PC-3 (cell line): ENCODE measurements at regions not wholly inside any gene's neighbourhood (a gene's known extent, or its start where the extent isn't known, plus 50 kb on each side); places are given as distances from the start of the nearest gene placed in this dataset.

Experiments used
- ATAC-seq: fragments of 200-7000 bp; cut with Tn5 transposase; 2 replicates; pipeline ENCODE4 v1.9.1; 2020; ENCODE audit warnings: mild to moderate bottlenecking, moderate library complexity
- BruUV-seq: library from RNA; stranded (reverse); fragments of 400-500 nt; replicated peaks from 2 replicates; lab custom pipeline; 2021; lab: Mats Ljungman, UMichigan
- CTCF ChIA-PET: fragments of 300-600 bp; sonication (Branson Sonifier 250); formaldehyde crosslinking; loops from one replicate; lab custom pipeline; 2022; ENCODE audit warnings: antibody characterized with exemption; lab: Charles Lee
- POLR2A ChIA-PET: fragments of 300-600 bp; sonication (Branson Sonifier 250); formaldehyde crosslinking; loops from one replicate; lab custom pipeline; 2022; ENCODE audit warnings: antibody characterized with exemption; ENCODE audit not compliant: unreplicated experiment; lab: Charles Lee
- DNase-seq: peaks from one replicate; pipeline ENCODE4 v3.0.0-alpha.2; 2015
- H2AFZ ChIP-seq: fragments of 300-600 bp; sonication (generic); 2 replicates; pipeline ENCODE4 v1.6.0; 2016; ENCODE audit warnings: antibody characterized with exemption, low read length
- H3F3A ChIP-seq: fragments of 300-600 bp; sonication (generic); one replicate; pipeline ENCODE4 v1.6.0; 2017; ENCODE audit warnings: antibody characterized with exemption, low read length, control low read depth, mild to moderate bottlenecking; ENCODE audit not compliant: unreplicated experiment
- H3K27ac ChIP-seq: fragments of 300-600 bp; sonication (generic); 2 replicates; pipeline ENCODE4 v1.5.1; 2016; ENCODE audit warnings: mild to moderate bottlenecking, low read length
- H3K27me3 ChIP-seq: fragments of 300-600 bp; sonication (generic); 2 replicates; pipeline ENCODE4 v1.6.1; 2016; ENCODE audit warnings: low read length, mixed read lengths
- H3K36me3 ChIP-seq: fragments of 300-600 bp; sonication (generic); 2 replicates; pipeline ENCODE4 v1.6.1; 2016; ENCODE audit warnings: low read depth, mixed run types, low read length, mixed read lengths
- H3K4me1 ChIP-seq: fragments of 300-600 bp; sonication (generic); 2 replicates; pipeline ENCODE4 v1.5.1; 2016; ENCODE audit warnings: low read length; ENCODE audit not compliant: insufficient read depth
- H3K4me2 ChIP-seq: fragments of 300-600 bp; sonication (generic); 2 replicates; pipeline ENCODE4 v1.6.0; 2016; ENCODE audit warnings: low read length
- H3K4me3 ChIP-seq: fragments of 300-600 bp; sonication (generic); 2 replicates; pipeline ENCODE4 v1.5.1; 2016; ENCODE audit warnings: mild to moderate bottlenecking, low read length, mixed read lengths
- H3K79me2 ChIP-seq: fragments of 300-600 bp; sonication (generic); 2 replicates; pipeline ENCODE4 v1.6.1; 2017; ENCODE audit warnings: low read length, mixed read lengths
- H3K9ac ChIP-seq: fragments of 300-600 bp; sonication (generic); 2 replicates; pipeline ENCODE4 v1.6.0; 2016; ENCODE audit warnings: mild to moderate bottlenecking, low read length
- H3K9me2 ChIP-seq: fragments of 300-600 bp; sonication (generic); replicated peaks from 2 replicates; pipeline ENCODE4 v1.6.1; 2016; ENCODE audit warnings: mixed run types, low read length, mixed read lengths
- H3K9me3 ChIP-seq: fragments of 300-600 bp; sonication (generic); 2 replicates; pipeline ENCODE4 v1.6.1; 2016; ENCODE audit warnings: low read length, mixed read lengths
- H4K20me1 ChIP-seq: fragments of 300-600 bp; sonication (generic); 2 replicates; pipeline ENCODE4 v1.6.1; 2016; ENCODE audit warnings: low read length, mixed read lengths
- EZH2 ChIP-seq: fragments of 300-600 bp; sonication (generic); IDR thresholded peaks from one replicate; pipeline ENCODE4 v1.6.1; 2017; ENCODE audit warnings: antibody characterized with exemption, mild to moderate bottlenecking, low read length; ENCODE audit not compliant: unreplicated experiment
- EZH2phosphoT487 ChIP-seq: fragments of 300-600 bp; sonication (generic); IDR thresholded peaks from 2 replicates; pipeline ENCODE4 v1.6.1; 2018; ENCODE audit warnings: mild to moderate bottlenecking, antibody characterized with exemption, low read length, borderline replicate concordance
- intact Hi-C: fragments of 100-400 bp; cut with micrococcal nuclease; formaldehyde crosslinking; loops from 2 replicates; pipeline ENCODE4 v1.9.0; 2023
- TF ChIP-seq, protein P1 (sequence below): fragments of 300-600 bp; sonication (generic); conservative IDR thresholded peaks from 2 replicates; pipeline ENCODE4 v1.5.1; 2017; ENCODE audit warnings: antibody characterized with exemption, low read depth, mild to moderate bottlenecking, low read length

- no peak for DNase-seq
- no TSS peak for BruUV-seq
- ChIA-PET CTCF (no interaction called here), POLR2A (no interaction called here)
- Histone ChIP-seq H3K4me3 (no peak overlapping the region), H3K36me3 (no peaks in the 10 kb centered on the region), H3K4me2 (no peak overlapping the region), H3K27ac (no peak overlapping the region), H3K9me3 (no peaks in the 10 kb centered on the region), H3K9ac (no peak overlapping the region), H3K27me3 (no peaks in the 10 kb centered on the region), H3F3A (no peaks in the 10 kb centered on the region), H3K79me2 (no peaks in the 10 kb centered on the region), H3K9me2 (no peaks in the 10 kb centered on the region), H4K20me1 (no peaks in the 10 kb centered on the region), H2AFZ (no peak overlapping the region), H3K4me1 (no peaks in the 10 kb centered on the region)
- no peak for ATAC-seq
- no peak for TF ChIP-seq EZH2
- TF ChIP-seq, protein P1, sequence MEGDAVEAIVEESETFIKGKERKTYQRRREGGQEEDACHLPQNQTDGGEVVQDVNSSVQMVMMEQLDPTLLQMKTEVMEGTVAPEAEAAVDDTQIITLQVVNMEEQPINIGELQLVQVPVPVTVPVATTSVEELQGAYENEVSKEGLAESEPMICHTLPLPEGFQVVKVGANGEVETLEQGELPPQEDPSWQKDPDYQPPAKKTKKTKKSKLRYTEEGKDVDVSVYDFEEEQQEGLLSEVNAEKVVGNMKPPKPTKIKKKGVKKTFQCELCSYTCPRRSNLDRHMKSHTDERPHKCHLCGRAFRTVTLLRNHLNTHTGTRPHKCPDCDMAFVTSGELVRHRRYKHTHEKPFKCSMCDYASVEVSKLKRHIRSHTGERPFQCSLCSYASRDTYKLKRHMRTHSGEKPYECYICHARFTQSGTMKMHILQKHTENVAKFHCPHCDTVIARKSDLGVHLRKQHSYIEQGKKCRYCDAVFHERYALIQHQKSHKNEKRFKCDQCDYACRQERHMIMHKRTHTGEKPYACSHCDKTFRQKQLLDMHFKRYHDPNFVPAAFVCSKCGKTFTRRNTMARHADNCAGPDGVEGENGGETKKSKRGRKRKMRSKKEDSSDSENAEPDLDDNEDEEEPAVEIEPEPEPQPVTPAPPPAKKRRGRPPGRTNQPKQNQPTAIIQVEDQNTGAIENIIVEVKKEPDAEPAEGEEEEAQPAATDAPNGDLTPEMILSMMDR: no peak
- no peak for TF ChIP-seq EZH2phosphoT487
- intact Hi-C loops: no loop called here
Observed at GRCh38 chr6:93751969-93752368, 332.6 kb upstream of the EPHA7 start.

GRCh38 chr6:93749930-93750329, 330.6 kb upstream of the EPHA7 start:
- H3K79me2 ChIP-seq: no peaks in the 10 kb centered on the region
- TF ChIP-seq EZH2phosphoT487 (no peak), EZH2 (no peak)
- TF ChIP-seq, protein P1: no peak
- no peaks in the 10 kb centered on the region for H3K9me3 ChIP-seq
- no peak overlapping the region for H3K27ac ChIP-seq
- ATAC-seq: peak; percentile 60
- no TSS peak for BruUV-seq
- H4K20me1 ChIP-seq: no peaks in the 10 kb centered on the region
- H3K27me3 ChIP-seq: no peaks in the 10 kb centered on the region
- no peak overlapping the region for H3K4me2 ChIP-seq
- ChIA-PET POLR2A (no interaction called here), CTCF (no interaction called here)
- H3F3A ChIP-seq: no peaks in the 10 kb centered on the region
- no peak overlapping the region for H2AFZ ChIP-seq
- H3K4me1 ChIP-seq: no peaks in the 10 kb centered on the region
- H3K9ac ChIP-seq: no peak overlapping the region
- no peaks in the 10 kb centered on the region for H3K36me3 ChIP-seq
- DNase-seq: no peak
- no peaks in the 10 kb centered on the region for H3K9me2 ChIP-seq
- no peak overlapping the region for H3K4me3 ChIP-seq
- intact Hi-C loops: no loop called here

GRCh38 chr6:93749191-93749590, 329.8 kb upstream of the EPHA7 start:
- POLR2A ChIA-PET: no interaction called here
- BruUV-seq: no TSS peak
- intact Hi-C loops: no loop called here

More at GRCh38 chr6:93749191-93749590, 329.8 kb upstream of the EPHA7 start:
- Histone ChIP-seq H3K4me2 (no peak overlapping the region), H3K27me3 (no peaks in the 10 kb centered on the region), H3K4me3 (no peak overlapping the region), H3K9me2 (no peaks in the 10 kb centered on the region), H3F3A (no peaks in the 10 kb centered on the region), H3K36me3 (no peaks in the 10 kb centered on the region), H2AFZ (no peak overlapping the region), H3K9me3 (no peaks in the 10 kb centered on the region), H3K79me2 (no peaks in the 10 kb centered on the region), H4K20me1 (no peaks in the 10 kb centered on the region), H3K27ac (no peak overlapping the region), H3K4me1 (no peaks in the 10 kb centered on the region), H3K9ac (no peak overlapping the region)
- CTCF ChIA-PET: no interaction called here
- DNase-seq (no peak), ATAC-seq (no peak)
- TF ChIP-seq EZH2: no peak
- TF ChIP-seq EZH2phosphoT487: no peak
- TF ChIP-seq, protein P1: no peak
